ENCODE measurements at regions not wholly inside any gene's neighbourhood (a gene's known extent, or its start where the extent isn't known, plus 50 kb on each side); places are given as distances from the start of the nearest gene placed in this dataset.

GRCh38 chr6:119742188-119742803 is 392.7 kb upstream of the MAN1A1 start (continued):
- TF ChIP-seq PRDM15 (CRISPR knock-in tag; IDR thresholded peaks at IDR 0.05) (no peak), MIXL1 (CRISPR knock-in tag; IDR thresholded peaks at IDR 0.05) (peak; percentile 83; the same call in 1 of the 2 replicates), ATF2 (CRISPR knock-in tag; IDR thresholded peaks at IDR 0.05) (no peak)
- TF ChIP-seq, protein P1, sequence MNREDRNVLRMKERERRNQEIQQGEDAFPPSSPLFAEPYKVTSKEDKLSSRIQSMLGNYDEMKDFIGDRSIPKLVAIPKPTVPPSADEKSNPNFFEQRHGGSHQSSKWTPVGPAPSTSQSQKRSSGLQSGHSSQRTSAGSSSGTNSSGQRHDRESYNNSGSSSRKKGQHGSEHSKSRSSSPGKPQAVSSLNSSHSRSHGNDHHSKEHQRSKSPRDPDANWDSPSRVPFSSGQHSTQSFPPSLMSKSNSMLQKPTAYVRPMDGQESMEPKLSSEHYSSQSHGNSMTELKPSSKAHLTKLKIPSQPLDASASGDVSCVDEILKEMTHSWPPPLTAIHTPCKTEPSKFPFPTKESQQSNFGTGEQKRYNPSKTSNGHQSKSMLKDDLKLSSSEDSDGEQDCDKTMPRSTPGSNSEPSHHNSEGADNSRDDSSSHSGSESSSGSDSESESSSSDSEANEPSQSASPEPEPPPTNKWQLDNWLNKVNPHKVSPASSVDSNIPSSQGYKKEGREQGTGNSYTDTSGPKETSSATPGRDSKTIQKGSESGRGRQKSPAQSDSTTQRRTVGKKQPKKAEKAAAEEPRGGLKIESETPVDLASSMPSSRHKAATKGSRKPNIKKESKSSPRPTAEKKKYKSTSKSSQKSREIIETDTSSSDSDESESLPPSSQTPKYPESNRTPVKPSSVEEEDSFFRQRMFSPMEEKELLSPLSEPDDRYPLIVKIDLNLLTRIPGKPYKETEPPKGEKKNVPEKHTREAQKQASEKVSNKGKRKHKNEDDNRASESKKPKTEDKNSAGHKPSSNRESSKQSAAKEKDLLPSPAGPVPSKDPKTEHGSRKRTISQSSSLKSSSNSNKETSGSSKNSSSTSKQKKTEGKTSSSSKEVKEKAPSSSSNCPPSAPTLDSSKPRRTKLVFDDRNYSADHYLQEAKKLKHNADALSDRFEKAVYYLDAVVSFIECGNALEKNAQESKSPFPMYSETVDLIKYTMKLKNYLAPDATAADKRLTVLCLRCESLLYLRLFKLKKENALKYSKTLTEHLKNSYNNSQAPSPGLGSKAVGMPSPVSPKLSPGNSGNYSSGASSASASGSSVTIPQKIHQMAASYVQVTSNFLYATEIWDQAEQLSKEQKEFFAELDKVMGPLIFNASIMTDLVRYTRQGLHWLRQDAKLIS (CRISPR knock-in tag; IDR thresholded peaks at IDR 0.05), result no peak
